NB4 (cell line): ENCODE measurements at regions not wholly inside any gene's neighbourhood (a gene's known extent, or its start where the extent isn't known, plus 50 kb on each side); places are given as distances from the start of the nearest gene placed in this dataset.

Experiments
- CTCF ChIP-seq: IDR thresholded peaks from one replicate; pipeline ENCODE4 v1.5.1; 2012; ENCODE audit warnings: low read depth, low read length
- MAX ChIP-seq: IDR thresholded peaks from 2 replicates; pipeline ENCODE4 v1.6.1; 2011; ENCODE audit warnings: low read depth, low read length
- MYC ChIP-seq: IDR thresholded peaks from 2 replicates; pipeline ENCODE4 v1.6.1; 2011; ENCODE audit warnings: low read depth, low read length
- POLR2A ChIP-seq: IDR thresholded peaks from 2 replicates; pipeline ENCODE4 v1.6.1; 2011; ENCODE audit warnings: mild to moderate bottlenecking; ENCODE audit not compliant: insufficient read length; ENCODE audit errors: extremely low read depth

- TF ChIP-seq CTCF = no peak
- no peak for TF ChIP-seq POLR2A
- TF ChIP-seq MAX = no peak
- TF ChIP-seq MYC = no peak
These were observed 120.5 kb upstream of the KLF14 start for GRCh38 chr7:130854481-130854880.
